HG03064 (cell line): ENCODE measurements at regions not wholly inside any gene's neighbourhood (a gene's known extent, or its start where the extent isn't known, plus 50 kb on each side); places are given as distances from the start of the nearest gene placed in this dataset.

Source experiments
- ATAC-seq: cut with Tn5 transposase; IDR thresholded peaks from one replicate; pipeline ENCODE4 v1.9.1; 2021; ENCODE audit warnings: low read depth; ENCODE audit not compliant: unreplicated experiment

GRCh38 chr2:103103678-103104077, 341.8 kb downstream of the TMEM182 start:
- no peak for ATAC-seq

- no peak for ATAC-seq
Measured at GRCh38 chr2:103119352-103119751, 357.5 kb downstream of the TMEM182 start.

GRCh38 chr2:103121106-103121505, 359.3 kb downstream of the TMEM182 start:
- no peak for ATAC-seq

GRCh38 chr2:103123516-103123915, 361.7 kb downstream of the TMEM182 start:
- ATAC-seq = no peak

- no peak for ATAC-seq
Measured at GRCh38 chr2:103130857-103131256, 369.0 kb downstream of the TMEM182 start.

- ATAC-seq = peak; percentile 99
Measured at GRCh38 chr2:103132536-103133217, 370.8 kb downstream of the TMEM182 start.

- no peak for ATAC-seq
Measured at GRCh38 chr2:103135679-103136078, 373.8 kb downstream of the TMEM182 start.

- ATAC-seq = peak; percentile 83
Measured at GRCh38 chr2:103138123-103138901, 376.5 kb downstream of the TMEM182 start.

GRCh38 chr2:103139628-103140268, 377.9 kb downstream of the TMEM182 start:
- ATAC-seq = no peak

- ATAC-seq = no peak
Measured at GRCh38 chr2:103144837-103145236, 383.0 kb downstream of the TMEM182 start.

- ATAC-seq = no peak
Measured at GRCh38 chr2:103145739-103146138, 383.9 kb downstream of the TMEM182 start.

- ATAC-seq = no peak
Measured at GRCh38 chr2:103151046-103151445, 389.2 kb downstream of the TMEM182 start.

GRCh38 chr2:103152556-103152955, 390.7 kb downstream of the TMEM182 start:
- no peak for ATAC-seq

GRCh38 chr2:103153580-103154284, 391.9 kb downstream of the TMEM182 start:
- no peak for ATAC-seq

- ATAC-seq = no peak
Measured at GRCh38 chr2:103155308-103155707, 393.5 kb downstream of the TMEM182 start.

GRCh38 chr2:103159018-103159417, 397.2 kb downstream of the TMEM182 start:
- no peak for ATAC-seq

- peak; percentile 63 for ATAC-seq
Measured at GRCh38 chr2:103161456-103162289, 399.8 kb downstream of the TMEM182 start.

- ATAC-seq = no peak
Measured at GRCh38 chr2:103164748-103165147, 402.9 kb downstream of the TMEM182 start.

- ATAC-seq = no peak
Measured at GRCh38 chr2:103165836-103166235, 404.0 kb downstream of the TMEM182 start.
